ENCODE measurements at regions not wholly inside any gene's neighbourhood (a gene's known extent, or its start where the extent isn't known, plus 50 kb on each side); places are given as distances from the start of the nearest gene placed in this dataset.

DNA sequence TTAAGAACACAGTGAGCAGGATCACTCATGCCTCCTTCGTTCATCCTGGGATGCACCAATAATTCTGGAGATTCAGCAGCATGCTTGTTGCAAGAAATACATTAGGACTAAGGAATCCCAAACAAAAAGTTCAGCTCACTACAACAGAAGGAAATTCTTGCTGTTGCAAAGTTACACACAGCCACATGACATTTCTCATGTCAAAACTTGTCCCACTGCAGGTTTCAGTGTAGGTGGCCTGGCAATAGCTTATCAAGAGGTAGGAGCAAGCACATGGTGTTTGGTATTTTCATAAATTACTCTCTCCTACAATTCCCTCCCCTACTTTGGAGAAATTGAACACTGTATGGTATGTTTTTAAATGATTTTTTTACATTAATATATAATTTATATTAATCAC, 399.6 kb upstream of the EPHA3 start:
- H3K27ac ChIP-seq = no peak overlapping the region
- H3K36me3 ChIP-seq = no peaks in the 10 kb centered on the region
- H3K4me1 ChIP-seq = no peaks in the 10 kb centered on the region
- no peak for DNase-seq
- no peak for TF ChIP-seq POLR2A (IDR thresholded peaks at IDR 0.05)
- no peak for TF ChIP-seq EP300 (IDR thresholded peaks at IDR 0.05; ENCODE audit: low read depth)
- no peak for TF ChIP-seq POLR2AphosphoS5 (IDR thresholded peaks at IDR 0.05)
- TF ChIP-seq, protein P1, sequence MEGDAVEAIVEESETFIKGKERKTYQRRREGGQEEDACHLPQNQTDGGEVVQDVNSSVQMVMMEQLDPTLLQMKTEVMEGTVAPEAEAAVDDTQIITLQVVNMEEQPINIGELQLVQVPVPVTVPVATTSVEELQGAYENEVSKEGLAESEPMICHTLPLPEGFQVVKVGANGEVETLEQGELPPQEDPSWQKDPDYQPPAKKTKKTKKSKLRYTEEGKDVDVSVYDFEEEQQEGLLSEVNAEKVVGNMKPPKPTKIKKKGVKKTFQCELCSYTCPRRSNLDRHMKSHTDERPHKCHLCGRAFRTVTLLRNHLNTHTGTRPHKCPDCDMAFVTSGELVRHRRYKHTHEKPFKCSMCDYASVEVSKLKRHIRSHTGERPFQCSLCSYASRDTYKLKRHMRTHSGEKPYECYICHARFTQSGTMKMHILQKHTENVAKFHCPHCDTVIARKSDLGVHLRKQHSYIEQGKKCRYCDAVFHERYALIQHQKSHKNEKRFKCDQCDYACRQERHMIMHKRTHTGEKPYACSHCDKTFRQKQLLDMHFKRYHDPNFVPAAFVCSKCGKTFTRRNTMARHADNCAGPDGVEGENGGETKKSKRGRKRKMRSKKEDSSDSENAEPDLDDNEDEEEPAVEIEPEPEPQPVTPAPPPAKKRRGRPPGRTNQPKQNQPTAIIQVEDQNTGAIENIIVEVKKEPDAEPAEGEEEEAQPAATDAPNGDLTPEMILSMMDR (IDR thresholded peaks at IDR 0.05) = no peak
- in situ Hi-C loops (cut with MboI; ENCODE audit: low pct_ligation_motif_present in 1 of 4, low pct_unique_long_range_greater_than_20kb in 1 of 4, low sequenced_read_pairs in 3 of 4) (loop anchor here in 1 of 4 donors (25.0 kb wide), 1 partner anchor 104 kb away; no protein-coding TSS in a partner anchor), intact Hi-C loops (cut with DNase I; ENCODE audit: low total_unique reads) (no loop called here)
- H3K27me3 ChIP-seq = no peaks in the 10 kb centered on the region
- no peak overlapping the region for H3K4me3 ChIP-seq
- WGBS, 2 donors (ENCODE audit: low coverage in 1 of 2) = 57 to 71% methylated on average over 1 of the region's 1 CpG
- H3K9me3 ChIP-seq = no peaks in the 10 kb centered on the region

DNA sequence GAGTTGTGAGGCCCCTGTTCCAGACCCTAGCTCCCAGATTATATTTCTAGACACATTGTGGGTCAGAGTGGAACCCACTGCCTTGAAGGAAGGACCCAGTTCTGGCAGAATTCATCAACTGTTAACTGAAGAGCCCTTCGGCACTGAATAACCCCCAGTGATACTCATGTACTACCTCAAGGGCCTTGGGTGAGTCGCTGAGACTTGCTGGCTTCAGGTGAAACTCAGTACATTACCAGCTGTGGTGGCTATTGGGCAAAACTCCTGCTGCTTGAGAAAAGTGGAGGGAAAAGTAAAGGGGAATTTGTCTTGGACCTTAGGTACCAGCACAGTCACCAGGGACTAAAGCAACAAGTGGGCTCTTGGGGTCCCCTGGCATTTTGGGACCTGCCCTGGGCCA, 394.9 kb upstream of the EPHA3 start:
- WGBS, 2 donors (ENCODE audit: low coverage in 1 of 2) = 81% methylated on average over 2 of the region's 2 CpGs; no CpG with 5 or more reads in 1 of the 2 donors
- Histone ChIP-seq H3K27me3 (no peaks in the 10 kb centered on the region), H3K4me1 (no peaks in the 10 kb centered on the region), H3K36me3 (no peaks in the 10 kb centered on the region), H3K27ac (no peak overlapping the region), H3K4me3 (no peak overlapping the region), H3K9me3 (no peaks in the 10 kb centered on the region)
- no peak for DNase-seq
- in situ Hi-C loops (cut with MboI; ENCODE audit: low pct_ligation_motif_present in 1 of 4, low pct_unique_long_range_greater_than_20kb in 1 of 4, low sequenced_read_pairs in 3 of 4) = loop anchor here in 1 of 4 donors (25.0 kb wide), 1 partner anchor 100 kb away; no protein-coding TSS in a partner anchor
- intact Hi-C loops (cut with DNase I; ENCODE audit: low total_unique reads) = no loop called here
- TF ChIP-seq, protein P1 (IDR thresholded peaks at IDR 0.05) = no peak
- TF ChIP-seq POLR2A (IDR thresholded peaks at IDR 0.05) (no peak), EP300 (IDR thresholded peaks at IDR 0.05; ENCODE audit: low read depth) (no peak), POLR2AphosphoS5 (IDR thresholded peaks at IDR 0.05) (no peak)

DNA sequence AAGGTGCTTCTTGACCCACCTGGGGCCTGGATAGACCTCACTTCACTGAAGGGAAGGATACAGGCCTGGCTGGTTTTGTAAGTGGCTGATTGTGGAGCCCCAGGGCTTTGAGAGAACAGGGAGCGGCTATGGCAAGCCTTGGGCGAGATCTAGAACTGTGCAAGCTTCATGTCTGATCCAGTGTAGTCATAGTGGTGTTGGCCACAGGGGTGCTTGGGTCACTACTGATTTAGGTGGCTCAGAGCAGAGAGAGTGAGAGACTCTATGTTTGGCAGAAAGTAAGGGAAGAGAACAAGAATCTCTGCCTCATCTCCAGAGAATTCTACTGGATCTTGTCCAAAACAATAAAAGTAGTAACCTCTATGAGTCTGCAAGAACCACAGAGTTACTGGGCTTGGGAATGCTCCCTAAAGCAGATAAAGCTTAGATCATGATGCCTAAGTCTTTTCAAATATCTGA, 394.2 kb upstream of the EPHA3 start:
- 79% methylated on average over 2 of the region's 2 CpGs; no CpG with 5 or more reads in 1 of the 2 donors for WGBS, 2 donors (ENCODE audit: low coverage in 1 of 2)
- no peak for DNase-seq
- in situ Hi-C loops (cut with MboI; ENCODE audit: low pct_ligation_motif_present in 1 of 4, low pct_unique_long_range_greater_than_20kb in 1 of 4, low sequenced_read_pairs in 3 of 4) (loop anchor here in 1 of 4 donors (25.0 kb wide), 1 partner anchor 99 kb away; no protein-coding TSS in a partner anchor), intact Hi-C loops (cut with DNase I; ENCODE audit: low total_unique reads) (no loop called here)
- TF ChIP-seq, protein P1 (IDR thresholded peaks at IDR 0.05) = no peak
- TF ChIP-seq POLR2AphosphoS5 (IDR thresholded peaks at IDR 0.05) = no peak
- no peak for TF ChIP-seq POLR2A (IDR thresholded peaks at IDR 0.05)
- no peak for TF ChIP-seq EP300 (IDR thresholded peaks at IDR 0.05; ENCODE audit: low read depth)
- no peak overlapping the region for H3K4me3 ChIP-seq
- H3K27me3 ChIP-seq = no peaks in the 10 kb centered on the region
- H3K4me1 ChIP-seq = no peaks in the 10 kb centered on the region
- no peaks in the 10 kb centered on the region for H3K9me3 ChIP-seq
- no peaks in the 10 kb centered on the region for H3K36me3 ChIP-seq
- no peak overlapping the region for H3K27ac ChIP-seq

DNA sequence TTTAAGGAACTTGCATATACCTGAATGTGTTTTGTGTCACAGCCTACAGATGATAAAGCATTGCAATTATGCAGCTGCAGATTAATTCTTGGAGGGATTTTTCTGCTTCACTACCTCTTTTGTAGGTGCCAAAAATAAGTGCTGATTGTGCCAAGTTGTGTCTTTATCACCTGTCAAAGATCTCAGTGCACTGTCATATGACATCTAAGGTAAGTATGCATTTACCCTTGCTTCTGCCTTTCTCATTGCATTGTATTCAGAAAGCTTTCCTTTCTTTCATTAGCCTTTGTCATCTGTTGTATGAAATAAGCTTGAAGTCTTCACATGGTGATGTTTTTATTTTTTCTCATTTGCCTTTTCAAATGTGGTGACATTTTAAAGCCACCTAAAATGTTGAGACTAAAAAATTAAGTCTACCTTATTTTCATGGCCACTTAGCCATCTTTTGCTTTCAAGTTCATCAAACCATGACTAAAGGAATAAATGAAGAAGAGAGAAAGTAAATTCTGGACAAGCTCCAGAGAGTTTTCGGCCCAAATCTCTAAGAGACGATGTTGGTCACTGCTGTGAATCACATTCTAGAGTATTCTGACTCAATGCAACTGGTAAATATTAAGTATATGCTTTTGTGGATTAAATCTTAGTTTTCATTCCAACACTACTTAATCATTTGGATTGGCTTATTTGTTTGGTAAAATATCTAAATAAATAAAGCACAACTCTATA, 381.8 kb upstream of the EPHA3 start:
- Histone ChIP-seq H3K9me3 (no peaks in the 10 kb centered on the region), H3K27ac (no peak overlapping the region), H3K4me1 (no peaks in the 10 kb centered on the region), H3K4me3 (no peak overlapping the region), H3K27me3 (no peaks in the 10 kb centered on the region), H3K36me3 (no peaks in the 10 kb centered on the region)
- no peak for TF ChIP-seq POLR2AphosphoS5 (IDR thresholded peaks at IDR 0.05)
- TF ChIP-seq, protein P1 (IDR thresholded peaks at IDR 0.05) = no peak
- TF ChIP-seq EP300 (IDR thresholded peaks at IDR 0.05; ENCODE audit: low read depth) = no peak
- TF ChIP-seq POLR2A (IDR thresholded peaks at IDR 0.05) = no peak
- intact Hi-C loops (cut with DNase I; ENCODE audit: low total_unique reads) = no loop called here
- in situ Hi-C loops (cut with MboI; ENCODE audit: low pct_ligation_motif_present in 1 of 4, low pct_unique_long_range_greater_than_20kb in 1 of 4, low sequenced_read_pairs in 3 of 4) = no loop called here
- DNase-seq = no peak
- WGBS, 2 donors (ENCODE audit: low coverage in 1 of 2) = 54 to 87% methylated on average over 2 of the region's 2 CpGs

All from transverse colon (tissue), 4 donors.